Progenitor cell of endocrine pancreas (in vitro differentiated cells): ENCODE measurements at regions not wholly inside any gene's neighbourhood (a gene's known extent, or its start where the extent isn't known, plus 50 kb on each side); places are given as distances from the start of the nearest gene placed in this dataset.

ENCODE experiments used
- DNase-seq: peaks from one replicate; pipeline ENCODE4 v3.0.0; 2021; ENCODE audit warnings: low spot score; ENCODE audit not compliant: unreplicated experiment
- H3K27ac Mint-ChIP-seq: 2 replicates; pipeline ENCODE4 v1.8.0; 2021; ENCODE audit warnings: mild to moderate bottlenecking, moderate library complexity, mixed read lengths
- H3K27me3 Mint-ChIP-seq: 2 replicates; pipeline ENCODE4 v1.8.0; 2021; ENCODE audit warnings: mixed read lengths
- H3K36me3 Mint-ChIP-seq: 2 replicates; pipeline ENCODE4 v1.8.0; 2022; ENCODE audit warnings: mixed read lengths; ENCODE audit not compliant: insufficient read depth
- H3K4me1 Mint-ChIP-seq: 2 replicates; pipeline ENCODE4 v1.8.0; 2021; ENCODE audit warnings: low read depth, mixed read lengths
- H3K4me3 Mint-ChIP-seq: 2 replicates; pipeline ENCODE4 v1.8.0; 2021; ENCODE audit warnings: low read depth, mild to moderate bottlenecking, moderate library complexity, mixed read lengths
- H3K9me3 Mint-ChIP-seq: 2 replicates; pipeline ENCODE4 v1.8.0; 2021; ENCODE audit warnings: low read depth, mixed read lengths
- CTCF ChIP-seq: fragments of 200-600 bp; sonication (generic); IDR thresholded peaks from one replicate; pipeline ENCODE4 v1.5.0; 2021; ENCODE audit warnings: antibody characterized with exemption, mild to moderate bottlenecking; ENCODE audit not compliant: unreplicated experiment

- Mint-ChIP-seq H3K27me3 (no peaks in the 10 kb centered on the region), H3K9me3 (peaks cover 18% of the 10 kb centered on the region), H3K27ac (no peak overlapping the region), H3K4me1 (peaks cover 11% of the 10 kb centered on the region), H3K4me3 (no peak overlapping the region), H3K36me3 (peaks cover 20% of the 10 kb centered on the region)
- TF ChIP-seq CTCF, result no peak
- no peak for DNase-seq
Measured at GRCh38 chr9:87029905-87030304, 82.6 kb upstream of the GAS1 start.

GRCh38 chr9:87034841-87035240 is 87.5 kb upstream of the GAS1 start:
- H3K4me3 Mint-ChIP-seq, result no peak overlapping the region
- no peak overlapping the region for H3K27ac Mint-ChIP-seq
- no peaks in the 10 kb centered on the region for H3K27me3 Mint-ChIP-seq
- TF ChIP-seq CTCF, result no peak
- peaks cover 2% of the 10 kb centered on the region for H3K36me3 Mint-ChIP-seq
- no peak for DNase-seq
- peaks cover 33% of the 10 kb centered on the region for H3K4me1 Mint-ChIP-seq
- no peaks in the 10 kb centered on the region for H3K9me3 Mint-ChIP-seq

DNA sequence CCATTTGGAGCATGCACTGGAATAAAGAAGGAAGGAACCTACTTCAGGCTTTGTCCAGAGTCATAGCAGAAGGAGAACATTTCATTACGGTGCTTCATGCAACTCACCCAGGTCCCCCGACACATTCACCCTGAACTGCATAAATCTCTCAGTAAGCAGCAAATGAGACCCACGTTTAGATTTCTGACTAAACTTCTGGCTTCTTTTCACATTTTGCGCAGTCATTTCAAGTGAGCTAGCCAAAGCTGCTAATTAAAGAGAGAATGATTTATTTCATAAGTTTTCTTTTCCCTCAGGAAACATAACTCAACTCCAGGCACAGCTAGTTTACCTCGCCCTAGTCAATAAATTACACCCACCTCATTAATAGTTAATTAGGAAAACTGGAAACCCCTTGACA is 88.6 kb upstream of the GAS1 start:
- no peak overlapping the region for H3K4me3 Mint-ChIP-seq

DNA sequence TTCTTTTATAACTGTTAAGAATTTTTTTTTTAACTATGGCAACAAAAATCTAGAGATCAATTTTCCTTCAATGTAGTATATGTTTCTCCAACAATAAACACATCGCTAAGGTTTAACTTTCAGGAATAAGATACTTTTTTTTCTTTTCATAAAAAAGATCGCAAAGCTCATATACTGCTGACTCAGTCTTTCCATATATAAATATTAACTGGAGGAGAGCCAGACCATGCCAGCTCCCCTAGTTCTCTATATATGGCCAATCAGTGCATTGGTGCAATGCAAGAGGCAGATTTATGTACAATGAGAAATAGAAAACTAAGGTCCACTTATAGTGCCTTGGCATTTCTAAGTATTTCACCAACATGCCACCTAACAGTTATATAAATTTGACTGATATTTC is 89.2 kb upstream of the GAS1 start:
- Mint-ChIP-seq H3K4me1 (peaks cover 40% of the 10 kb centered on the region), H3K4me3 (no peak overlapping the region), H3K9me3 (no peaks in the 10 kb centered on the region), H3K27me3 (no peaks in the 10 kb centered on the region), H3K36me3 (peaks cover 2% of the 10 kb centered on the region), H3K27ac (no peak overlapping the region)
- DNase-seq, result no peak
- no peak for TF ChIP-seq CTCF

More for the DNA sequence above, 88.6 kb upstream of the GAS1 start:
- H3K27me3 Mint-ChIP-seq, result no peaks in the 10 kb centered on the region
- peaks cover 40% of the 10 kb centered on the region for H3K4me1 Mint-ChIP-seq
- no peaks in the 10 kb centered on the region for H3K9me3 Mint-ChIP-seq
- no peak for TF ChIP-seq CTCF
- H3K27ac Mint-ChIP-seq, result no peak overlapping the region
- H3K36me3 Mint-ChIP-seq, result peaks cover 2% of the 10 kb centered on the region
- DNase-seq, result no peak

- no peaks in the 10 kb centered on the region for H3K36me3 Mint-ChIP-seq
- H3K4me3 Mint-ChIP-seq, result peak overlapping the region; percentile 90
- H3K4me1 Mint-ChIP-seq, result peaks cover 29% of the 10 kb centered on the region
- no peak for TF ChIP-seq CTCF
- H3K9me3 Mint-ChIP-seq, result no peaks in the 10 kb centered on the region
- no peak overlapping the region for H3K27ac Mint-ChIP-seq
- DNase-seq, result no peak
- no peaks in the 10 kb centered on the region for H3K27me3 Mint-ChIP-seq
Measured at GRCh38 chr9:87039809-87040392, 92.6 kb upstream of the GAS1 start.
